ENCODE measurements at regions not wholly inside any gene's neighbourhood (a gene's known extent, or its start where the extent isn't known, plus 50 kb on each side); places are given as distances from the start of the nearest gene placed in this dataset.

- no peak for DNase-seq
These were observed 429.5 kb upstream of the TNP1 start for GRCh38 chr2:217289177-217289906.

GRCh38 chr2:217288472-217289063 is 428.7 kb upstream of the TNP1 start:
- DNase-seq: no peak

DNA sequence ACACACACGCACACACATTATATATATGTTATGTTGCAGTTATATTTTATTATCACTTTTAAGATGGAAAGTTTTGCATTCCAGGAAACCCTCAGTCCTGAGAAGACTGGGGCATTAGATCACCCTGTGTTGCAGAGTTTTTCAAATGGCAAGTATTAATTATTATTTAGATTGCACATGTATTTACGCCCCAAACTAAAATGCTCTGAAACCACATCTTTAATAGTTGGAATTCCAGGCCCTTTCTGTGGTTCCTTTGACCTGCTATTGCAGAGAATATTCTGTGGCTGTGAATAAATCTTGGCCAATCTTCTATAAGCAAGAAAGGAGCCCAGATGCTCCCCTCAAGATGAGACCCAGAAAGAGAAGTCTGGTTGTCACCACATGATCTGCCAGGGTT is 427.0 kb upstream of the TNP1 start:
- no peak for DNase-seq

DNA sequence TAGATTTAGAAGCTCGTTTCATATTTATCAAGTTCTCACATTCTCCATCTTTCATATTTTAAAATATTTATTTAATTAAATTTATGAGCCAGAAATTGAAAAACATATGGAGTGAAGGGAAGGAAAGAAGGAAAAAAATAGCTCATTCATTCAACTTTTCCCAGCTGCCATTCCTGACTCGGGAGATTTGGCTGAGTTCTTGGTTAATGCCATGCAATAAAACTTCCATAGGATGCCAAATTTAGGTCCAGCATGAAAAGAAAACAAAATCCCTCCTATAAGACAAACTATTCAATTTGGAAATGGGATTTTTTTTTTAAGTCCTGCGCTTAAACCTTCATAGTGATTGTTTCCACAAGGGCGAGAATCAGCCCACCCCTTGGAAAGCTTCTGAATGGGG is 426.1 kb upstream of the TNP1 start:
- no peak for DNase-seq

- no peak for DNase-seq
These were observed 423.6 kb upstream of the TNP1 start for GRCh38 chr2:217283460-217283859.

DNA sequence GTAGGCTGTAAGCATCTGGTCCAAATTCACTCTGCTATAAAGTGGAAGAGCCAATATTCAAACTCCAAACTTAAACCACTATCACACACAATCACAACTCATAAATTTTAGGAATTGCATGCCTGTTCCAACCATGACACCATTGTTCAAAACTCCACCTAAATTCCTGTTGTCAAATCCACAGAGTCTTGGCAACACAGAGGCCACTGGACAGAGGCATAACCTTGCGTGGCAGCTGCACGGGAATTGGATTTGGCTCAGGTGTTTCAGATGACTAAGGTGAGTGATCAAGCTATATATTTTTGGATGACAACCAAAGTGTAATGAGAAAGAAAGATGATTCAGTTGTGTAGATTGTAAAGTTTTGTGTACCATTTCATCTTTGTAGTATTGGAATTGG is 422.7 kb upstream of the TNP1 start:
- DNase-seq: no peak

DNA sequence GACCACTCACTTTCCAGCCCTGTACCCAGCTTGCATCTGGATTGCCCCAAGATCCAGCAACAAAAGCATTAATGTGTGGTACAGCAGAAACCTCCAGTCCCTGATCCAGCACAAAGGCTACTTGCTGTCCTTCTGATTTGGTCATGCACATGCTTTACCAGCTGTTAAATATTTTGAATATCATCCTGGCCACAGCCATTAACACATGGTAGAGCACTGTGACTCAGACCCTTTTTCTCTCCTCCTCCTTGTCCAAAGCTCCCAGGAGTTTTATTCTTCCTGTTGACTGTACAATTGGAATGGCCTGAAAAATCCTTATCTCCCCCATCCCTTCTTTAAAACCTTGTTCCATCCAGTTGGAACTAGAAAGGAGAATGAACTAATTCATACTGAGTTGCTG is 419.7 kb upstream of the TNP1 start:
- DNase-seq: no peak

GRCh38 chr2:217279140-217279539 is 419.3 kb upstream of the TNP1 start:
- DNase-seq: no peak

DNA sequence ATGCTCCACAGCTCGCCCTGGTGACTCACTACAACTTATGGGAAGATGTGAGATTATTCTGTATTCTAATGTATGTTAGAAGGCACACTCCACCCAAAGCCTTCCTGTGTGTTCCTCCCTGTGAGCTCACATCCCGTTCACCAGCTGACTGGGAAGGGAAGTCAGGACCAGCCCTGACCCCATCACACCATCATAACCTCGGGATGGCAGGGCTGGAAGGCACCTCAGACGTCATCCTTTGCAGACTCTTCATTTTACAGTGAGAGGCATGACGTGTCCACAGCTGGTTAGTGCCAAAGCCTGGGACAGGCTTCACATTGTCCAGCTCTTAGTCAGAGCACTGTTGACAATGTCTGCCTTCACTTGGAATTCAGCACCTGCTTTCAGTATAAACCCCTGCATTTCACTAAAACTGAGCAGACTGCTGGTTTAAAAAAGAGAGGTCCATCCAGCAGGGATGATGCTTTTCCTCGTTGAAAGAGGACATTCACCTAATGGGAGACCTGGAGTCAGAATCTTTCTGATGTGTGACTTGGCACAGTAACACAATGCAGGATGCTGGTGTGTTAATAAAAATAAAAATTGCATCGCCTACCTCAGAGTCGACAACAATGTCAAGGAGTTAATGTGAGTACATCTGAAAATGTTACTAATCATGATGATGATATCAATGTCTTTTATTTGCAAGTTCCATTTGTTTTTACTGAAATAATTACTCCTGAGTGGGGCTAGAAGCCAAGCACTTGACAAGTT is 418.0 kb upstream of the TNP1 start:
- no peak for DNase-seq

- no peak for DNase-seq
These were observed 416.6 kb upstream of the TNP1 start for GRCh38 chr2:217276433-217276832.

DNA sequence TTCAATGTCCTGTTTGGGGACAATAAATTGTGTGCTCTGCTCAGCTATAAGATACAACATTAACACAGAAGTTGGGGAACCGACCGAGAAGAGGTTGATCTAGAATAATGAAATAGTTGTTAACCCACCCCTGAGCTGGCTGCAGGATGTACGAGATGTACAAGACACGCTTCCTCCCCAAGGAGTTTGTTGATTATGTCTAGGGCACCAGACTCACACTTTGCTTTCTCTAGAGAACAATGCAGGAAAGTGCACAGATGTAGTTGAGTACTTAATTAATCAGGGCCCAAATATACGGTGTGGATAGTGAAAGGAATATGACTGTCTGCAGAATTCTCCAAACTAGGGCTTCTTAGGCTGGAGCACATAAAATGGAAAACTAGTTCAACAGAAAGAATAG is 415.2 kb upstream of the TNP1 start:
- DNase-seq: no peak

DNA sequence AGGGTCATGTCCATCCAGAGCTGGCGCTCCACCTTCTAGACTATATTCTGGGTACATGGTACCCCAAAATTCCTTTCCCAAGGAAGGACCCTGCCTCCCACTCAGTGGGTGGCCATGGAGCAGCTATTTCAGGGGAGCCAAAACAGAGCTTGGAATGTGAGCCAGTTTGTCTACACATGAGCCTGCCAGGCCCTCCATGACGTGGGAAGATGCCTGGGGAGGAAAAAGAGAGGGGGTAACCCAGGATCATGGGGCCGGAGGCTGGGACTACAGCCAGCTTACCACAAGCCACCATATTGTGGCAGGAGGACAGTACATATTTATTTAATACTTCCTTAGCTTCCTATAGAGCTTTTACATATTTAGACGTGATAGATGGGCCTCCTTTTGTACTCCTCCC is 414.7 kb upstream of the TNP1 start:
- no peak for DNase-seq

DNA sequence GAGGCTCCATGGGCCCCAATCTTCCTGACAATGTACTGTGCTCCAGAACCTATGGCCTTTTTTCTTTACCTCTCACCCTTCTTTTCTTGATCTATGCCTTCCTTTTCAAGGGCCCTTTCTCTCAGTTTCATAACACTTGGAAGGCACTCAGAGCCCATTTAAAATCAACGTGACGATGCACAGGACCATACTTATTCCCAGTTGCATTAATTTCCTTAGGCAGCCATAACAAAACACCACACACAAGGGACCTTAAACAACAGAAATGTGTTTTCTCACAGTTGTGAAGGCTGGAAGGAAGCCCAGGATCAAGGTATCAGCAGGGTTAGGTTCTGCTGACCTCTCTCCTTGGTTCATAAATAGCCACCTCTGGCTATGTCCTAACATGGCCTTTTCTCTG is 414.0 kb upstream of the TNP1 start:
- no peak for DNase-seq

GRCh38 chr2:217273162-217273561 is 413.3 kb upstream of the TNP1 start:
- DNase-seq: no peak

DNA sequence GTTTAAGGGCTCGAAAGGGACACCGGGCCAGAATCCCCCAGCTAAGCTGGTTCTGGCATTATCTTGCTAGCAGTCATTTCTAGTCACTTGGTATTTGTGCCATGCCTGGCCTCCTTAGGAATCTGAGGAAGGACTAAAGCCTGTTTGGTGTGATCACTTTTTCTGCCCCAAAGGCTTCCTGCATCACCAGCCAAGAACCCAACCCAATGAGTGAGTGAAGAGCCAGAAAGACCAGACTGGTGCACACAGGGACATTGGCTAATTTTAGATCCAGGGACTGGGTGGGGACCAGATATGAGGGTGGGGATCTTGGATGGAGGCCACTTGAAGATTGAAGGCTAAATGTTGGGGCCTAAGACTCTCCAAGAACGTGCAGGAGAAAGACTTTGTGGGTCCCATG is 411.9 kb upstream of the TNP1 start:
- DNase-seq: no peak

- DNase-seq: no peak
These were observed 410.7 kb upstream of the TNP1 start for GRCh38 chr2:217270485-217271121.

GRCh38 chr2:217269701-217270484 is 410.0 kb upstream of the TNP1 start:
- DNase-seq: no peak

DNA sequence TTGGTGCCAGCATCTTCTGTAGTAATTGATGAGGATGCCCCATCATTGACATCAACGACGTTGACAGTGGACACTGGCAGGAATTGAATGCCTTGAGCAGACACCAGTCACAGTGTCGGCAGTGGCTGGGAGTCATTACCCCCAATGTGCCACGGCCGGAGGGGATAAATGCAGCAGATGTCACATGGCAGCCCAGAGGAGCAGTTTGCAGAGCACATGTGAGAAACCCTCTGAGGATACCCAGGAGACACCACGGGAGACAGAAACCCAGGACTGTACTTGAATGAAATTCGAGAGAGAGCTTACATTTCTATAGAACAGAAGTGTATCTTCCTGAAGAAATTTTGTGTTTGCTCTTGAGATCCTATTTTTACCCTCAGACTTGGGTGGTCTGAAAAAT is 409.1 kb upstream of the TNP1 start:
- no peak for DNase-seq

DNA sequence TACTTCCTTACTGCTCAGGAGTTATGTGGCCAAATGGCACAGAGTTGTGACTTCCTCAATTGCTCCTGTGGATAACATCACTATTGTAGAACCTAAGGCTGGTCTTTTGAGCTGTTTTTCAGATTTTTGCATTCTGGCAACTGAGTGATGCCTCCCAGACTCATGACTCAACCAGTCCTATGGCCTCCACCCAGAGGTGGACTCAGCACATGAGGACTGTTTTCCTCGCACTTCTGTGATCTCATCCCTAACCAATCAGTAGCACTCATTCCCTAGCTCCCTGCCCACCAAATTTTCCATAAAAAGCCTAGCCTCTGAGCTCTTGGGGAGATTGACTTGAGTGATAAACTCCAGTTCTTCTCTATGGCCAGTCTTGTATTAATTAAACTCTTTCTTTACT is 407.9 kb upstream of the TNP1 start:
- no peak for DNase-seq

DNA sequence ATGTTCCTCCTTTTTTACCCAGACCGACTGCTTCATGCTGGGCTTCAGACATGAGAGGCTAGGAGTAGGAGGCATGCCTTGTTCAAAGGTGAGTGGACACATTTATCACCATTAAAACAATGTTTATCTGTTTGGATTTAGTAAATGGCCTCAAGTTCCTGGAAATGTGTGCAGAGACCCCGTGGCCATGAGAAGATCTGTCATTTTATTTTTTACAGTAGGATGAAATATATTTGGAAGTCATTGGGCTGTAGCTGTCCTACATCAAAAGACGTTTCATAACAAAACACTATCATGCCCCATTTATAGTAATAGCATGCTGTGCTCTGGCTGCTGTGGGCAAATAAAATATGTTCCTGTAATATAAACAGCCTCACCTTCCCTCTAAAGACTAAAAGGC is 403.9 kb upstream of the TNP1 start:
- no peak for DNase-seq

- DNase-seq: no peak
These were observed 403.0 kb upstream of the TNP1 start for GRCh38 chr2:217262911-217263310.

GRCh38 chr2:217261452-217261851 is 401.6 kb upstream of the TNP1 start:
- no peak for DNase-seq
